ENCODE measurements at regions not wholly inside any gene's neighbourhood (a gene's known extent, or its start where the extent isn't known, plus 50 kb on each side); places are given as distances from the start of the nearest gene placed in this dataset.

- H3K9me3 ChIP-seq, result no peaks in the 10 kb centered on the region
- H3K36me3 ChIP-seq, result no peaks in the 10 kb centered on the region
- no peak overlapping the region for H3K4me3 ChIP-seq
- TF ChIP-seq EP300 (IDR thresholded peaks at IDR 0.05), result no peak
- no peak for TF ChIP-seq POLR2A (IDR thresholded peaks at IDR 0.05; ENCODE audit: low read depth)
- TF ChIP-seq POLR2AphosphoS5 (IDR thresholded peaks at IDR 0.05), result no peak
- TF ChIP-seq CTCF (IDR thresholded peaks at IDR 0.05), result no peak
- peaks cover 0 to 12% (median 10%) of the 10 kb centered on the region in 4 donors for H3K4me1 ChIP-seq
- DNase-seq (ENCODE audit: extremely low spot score), result peak; percentile 90
- WGBS, result 94% methylated on average over 4 of the region's 4 CpGs
- H3K27me3 ChIP-seq, result no peaks in the 10 kb centered on the region
- intact Hi-C loops (cut with DNase I), result loop anchor here (10.0 kb wide), 2 partner anchors 79 to 841 kb away; partner anchors contain the start of gene GABRA5
- H3K27ac ChIP-seq (replicated peaks in 1 of 4), result no peak overlapping the region
These were observed 161.1 kb upstream of the ATP10A start for GRCh38 chr15:26024241-26024640.

- Histone ChIP-seq H3K4me3 (no peak overlapping the region), H3K27ac (replicated peaks in 1 of 4) (no peak overlapping the region), H3K4me1 (peaks cover 0 to 9% (median 9%) of the 10 kb centered on the region in 4 donors), H3K27me3 (no peaks in the 10 kb centered on the region), H3K9me3 (no peaks in the 10 kb centered on the region), H3K36me3 (no peaks in the 10 kb centered on the region)
- intact Hi-C loops (cut with DNase I), result loop anchor here (10.0 kb wide), 2 partner anchors 79 to 841 kb away; partner anchors contain the start of gene GABRA5
- DNase-seq (ENCODE audit: extremely low spot score), result peak; percentile 70
- WGBS, result 93% methylated on average over 5 of the region's 5 CpGs
- TF ChIP-seq CTCF (IDR thresholded peaks at IDR 0.05) (no peak), POLR2A (IDR thresholded peaks at IDR 0.05; ENCODE audit: low read depth) (no peak), POLR2AphosphoS5 (IDR thresholded peaks at IDR 0.05) (no peak), EP300 (IDR thresholded peaks at IDR 0.05) (no peak)
These were observed 160.6 kb upstream of the ATP10A start for GRCh38 chr15:26023691-26024090.

GRCh38 chr15:26023231-26023630, 160.1 kb upstream of the ATP10A start:
- DNase-seq (ENCODE audit: extremely low spot score), result peak; percentile 50
- Histone ChIP-seq H3K4me3 (no peak overlapping the region), H3K27ac (replicated peaks in 1 of 4) (no peak overlapping the region), H3K27me3 (no peaks in the 10 kb centered on the region), H3K9me3 (no peaks in the 10 kb centered on the region), H3K36me3 (no peaks in the 10 kb centered on the region), H3K4me1 (peaks cover 0 to 4% (median 4%) of the 10 kb centered on the region in 4 donors)
- 88% methylated on average over 10 of the region's 10 CpGs for WGBS
- TF ChIP-seq POLR2AphosphoS5 (IDR thresholded peaks at IDR 0.05) (no peak), EP300 (IDR thresholded peaks at IDR 0.05) (no peak), CTCF (IDR thresholded peaks at IDR 0.05) (no peak)
- intact Hi-C loops (cut with DNase I), result loop anchor here (10.0 kb wide), 2 partner anchors 78 to 842 kb away; partner anchors contain the start of gene GABRA5

GRCh38 chr15:26020871-26021270, 157.7 kb upstream of the ATP10A start:
- no peak overlapping the region for H3K27ac ChIP-seq (replicated peaks in 1 of 4)
- intact Hi-C loops (cut with DNase I), result loop anchor here (10.0 kb wide), 2 partner anchors 76 to 844 kb away; partner anchors contain the start of gene GABRA5
- no peaks in the 10 kb centered on the region for H3K36me3 ChIP-seq
- DNase-seq (ENCODE audit: extremely low spot score), result no peak
- TF ChIP-seq POLR2A (IDR thresholded peaks at IDR 0.05; ENCODE audit: low read depth) (no peak), POLR2AphosphoS5 (IDR thresholded peaks at IDR 0.05) (no peak), EP300 (IDR thresholded peaks at IDR 0.05) (no peak), CTCF (IDR thresholded peaks at IDR 0.05) (no peak)
- no peaks in the 10 kb centered on the region for H3K4me1 ChIP-seq
- H3K9me3 ChIP-seq, result no peaks in the 10 kb centered on the region
- 87% methylated on average over 8 of the region's 8 CpGs for WGBS
- H3K27me3 ChIP-seq, result no peaks in the 10 kb centered on the region
- no peak overlapping the region for H3K4me3 ChIP-seq

GRCh38 chr15:26017665-26018064, 154.5 kb upstream of the ATP10A start:
- Histone ChIP-seq H3K9me3 (no peaks in the 10 kb centered on the region), H3K27ac (replicated peaks in 1 of 4) (no peak overlapping the region), H3K4me1 (no peaks in the 10 kb centered on the region), H3K27me3 (peaks cover 0 to 9% (median 0%) of the 10 kb centered on the region in 4 donors), H3K36me3 (no peaks in the 10 kb centered on the region), H3K4me3 (no peak overlapping the region)
- peak; percentile 55 for DNase-seq (ENCODE audit: extremely low spot score)
- WGBS, result 97% methylated on average over 7 of the region's 7 CpGs
- intact Hi-C loops (cut with DNase I), result no loop called here
- TF ChIP-seq POLR2A (IDR thresholded peaks at IDR 0.05; ENCODE audit: low read depth), result no peak
- no peak for TF ChIP-seq EP300 (IDR thresholded peaks at IDR 0.05)
- TF ChIP-seq POLR2AphosphoS5 (IDR thresholded peaks at IDR 0.05), result no peak
- TF ChIP-seq CTCF (IDR thresholded peaks at IDR 0.05), result no peak
